Bone marrow (tissue), 2 donors: ENCODE measurements at regions not wholly inside any gene's neighbourhood (a gene's known extent, or its start where the extent isn't known, plus 50 kb on each side); places are given as distances from the start of the nearest gene placed in this dataset.
"Not testable (repeated sequence)": the region's sequence is repeated elsewhere in the genome, so short reads cannot be mapped to it uniquely, and the experiment has no call there.

ENCODE experiments used
- DNase-seq, 2 donors: peaks; one replicate each; lab custom pipeline; 2025; lab: John Stamatoyannopoulos, UW

DNA sequence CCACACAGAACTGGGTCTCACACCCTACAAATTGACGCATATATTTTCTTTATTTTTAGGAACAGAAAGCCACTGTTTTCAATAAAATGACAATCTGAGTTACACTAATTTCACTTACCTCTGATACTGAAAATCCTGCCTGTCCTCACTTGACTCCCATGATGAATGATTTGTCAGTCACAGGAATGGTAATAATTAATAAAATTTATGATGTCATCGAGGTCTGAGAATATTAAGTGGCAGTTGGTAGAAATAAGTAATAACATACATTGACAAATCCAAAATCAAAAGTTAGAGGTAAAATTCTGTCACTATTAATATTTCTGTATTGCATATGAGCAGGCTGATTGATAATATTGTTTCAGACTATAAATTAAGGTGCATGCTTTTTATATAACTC, 418.7 kb upstream of the RGS18 start:
- no peak for DNase-seq

GRCh38 chr1:191752342-191752741, 405.9 kb upstream of the RGS18 start:
- DNase-seq: no peak

- no peak for DNase-seq
These were observed 398.2 kb upstream of the RGS18 start for GRCh38 chr1:191760016-191760415.

GRCh38 chr1:191788551-191788950, 369.7 kb upstream of the RGS18 start:
- no peak for DNase-seq

- no peak for DNase-seq
These were observed 360.1 kb upstream of the RGS18 start for GRCh38 chr1:191798178-191798577.

GRCh38 chr1:191804311-191804710, 354.0 kb upstream of the RGS18 start:
- no peak for DNase-seq

DNA sequence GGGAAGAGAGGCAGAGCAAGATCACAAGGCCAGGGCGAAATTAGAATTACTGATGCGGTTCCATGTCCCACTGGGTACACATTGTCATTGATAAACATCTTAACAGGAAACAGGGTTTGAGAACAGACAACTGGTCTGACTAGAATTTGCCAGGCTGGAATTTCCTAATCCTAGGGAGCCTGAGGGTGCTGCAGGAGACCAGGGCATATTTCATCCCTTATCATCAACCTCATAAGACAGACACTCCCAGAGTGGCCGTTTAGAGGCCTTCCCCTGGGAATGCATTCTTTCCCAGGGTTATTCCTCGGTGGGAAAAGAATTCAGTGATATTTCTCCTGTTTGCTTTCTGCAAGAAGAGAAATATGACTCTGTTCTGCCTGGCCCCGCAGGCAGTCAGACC, 344.7 kb upstream of the RGS18 start:
- not testable (repeated sequence) for DNase-seq

DNA sequence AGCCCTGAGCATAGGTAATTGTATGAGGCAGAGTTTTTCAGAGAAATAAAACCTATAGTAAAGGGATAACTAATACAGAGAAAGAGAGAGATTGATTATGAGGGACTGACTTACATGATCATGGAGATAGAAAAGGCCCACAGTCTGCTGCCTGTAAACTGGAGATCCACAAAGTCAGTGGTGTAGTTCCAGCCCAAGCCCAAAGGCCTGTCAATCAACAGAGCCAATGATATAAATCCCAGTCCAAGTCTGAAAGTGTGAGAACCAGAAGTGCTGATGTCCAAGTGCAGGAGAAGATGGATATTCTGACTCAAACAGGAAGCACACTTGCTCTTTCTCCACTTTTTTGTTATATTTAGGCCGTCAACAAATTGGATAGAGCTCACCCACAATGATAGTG, 340.1 kb upstream of the RGS18 start:
- DNase-seq: no peak

DNA sequence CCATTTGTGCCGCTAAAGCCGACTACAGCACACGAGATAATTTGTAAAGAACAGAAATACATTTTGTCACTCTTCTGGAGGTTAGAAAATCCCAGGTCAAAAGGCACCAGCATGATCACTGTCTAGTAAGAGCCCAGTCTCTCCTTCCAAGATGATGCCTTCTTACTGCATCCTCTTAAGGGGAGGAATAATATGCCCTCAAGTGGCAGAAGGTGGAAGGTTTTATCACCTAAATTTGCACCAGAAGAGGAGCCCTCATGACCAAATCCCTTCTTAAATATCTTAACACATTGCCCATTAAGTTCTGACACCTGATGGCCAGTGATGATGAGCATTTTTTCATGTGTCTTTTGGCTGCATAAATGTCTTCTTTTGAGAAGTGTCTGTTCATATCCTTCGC, 326.7 kb upstream of the RGS18 start:
- DNase-seq: no peak

DNA sequence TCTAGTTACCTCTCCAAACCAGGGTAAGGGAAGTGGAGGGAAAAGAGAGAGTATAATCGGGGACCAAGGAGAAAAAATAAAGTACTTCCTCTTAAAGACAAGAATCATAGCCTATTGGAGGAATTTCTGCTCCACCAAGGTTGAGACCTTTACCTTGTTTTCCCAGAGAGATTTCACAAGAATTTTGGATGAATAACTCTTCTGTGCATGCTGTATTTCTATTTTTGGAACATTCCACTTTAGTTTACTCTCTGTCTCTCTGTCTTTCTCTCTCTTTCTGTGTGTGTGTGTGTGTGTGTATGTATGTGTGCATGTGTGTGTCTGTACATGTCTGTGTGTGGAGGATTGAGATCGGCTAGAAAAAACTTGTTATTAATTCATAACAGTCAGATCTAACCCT, 318.4 kb upstream of the RGS18 start:
- DNase-seq: no peak

- no peak for DNase-seq
These were observed 306.3 kb upstream of the RGS18 start for GRCh38 chr1:191851799-191852595.

DNA sequence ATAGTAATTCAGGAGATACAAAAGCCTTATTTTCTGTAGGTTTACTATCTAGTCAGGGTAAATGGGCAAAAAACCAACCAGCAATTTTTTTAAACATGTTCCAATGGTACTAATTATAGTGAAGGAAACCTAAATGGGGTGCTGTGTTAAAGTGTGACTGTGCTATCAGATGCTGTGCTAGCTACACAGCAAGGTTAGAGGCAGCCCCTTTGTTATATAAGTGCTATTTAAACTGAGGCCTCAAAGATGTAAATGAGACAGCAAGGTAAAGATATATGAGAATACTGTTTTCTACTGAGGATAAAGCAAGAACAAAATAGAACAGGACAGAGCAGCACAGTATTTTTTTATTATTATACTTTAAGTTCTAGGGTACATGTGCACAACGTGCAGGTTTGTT, 305.4 kb upstream of the RGS18 start:
- DNase-seq: no peak

GRCh38 chr1:191857600-191857999, 300.7 kb upstream of the RGS18 start:
- DNase-seq: no peak

GRCh38 chr1:191865479-191865878, 292.8 kb upstream of the RGS18 start:
- no peak for DNase-seq

GRCh38 chr1:191866155-191866554, 292.1 kb upstream of the RGS18 start:
- no peak for DNase-seq

GRCh38 chr1:191869790-191870312, 288.4 kb upstream of the RGS18 start:
- DNase-seq: no peak

- no peak for DNase-seq
These were observed 287.8 kb upstream of the RGS18 start for GRCh38 chr1:191870490-191870889.

DNA sequence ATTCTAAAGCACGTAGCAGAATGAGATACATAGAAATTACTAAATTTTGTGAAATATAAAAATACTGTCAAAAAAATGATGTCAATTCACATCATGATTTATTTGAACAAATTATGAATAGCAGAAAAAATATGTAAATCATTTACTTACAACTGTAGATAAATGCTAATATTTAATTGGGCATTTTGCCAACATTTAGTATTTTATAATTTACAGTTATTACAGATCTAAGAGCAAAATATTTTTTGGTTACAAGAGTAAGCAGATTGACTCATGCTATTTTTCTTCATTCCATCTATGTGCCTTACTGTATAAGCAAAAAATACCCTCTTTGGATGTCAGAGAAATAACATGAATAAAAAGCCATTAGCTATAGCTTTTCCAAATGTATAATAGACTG, 282.3 kb upstream of the RGS18 start:
- DNase-seq: no peak

- no peak for DNase-seq
These were observed 281.6 kb upstream of the RGS18 start for GRCh38 chr1:191876631-191877030.

DNA sequence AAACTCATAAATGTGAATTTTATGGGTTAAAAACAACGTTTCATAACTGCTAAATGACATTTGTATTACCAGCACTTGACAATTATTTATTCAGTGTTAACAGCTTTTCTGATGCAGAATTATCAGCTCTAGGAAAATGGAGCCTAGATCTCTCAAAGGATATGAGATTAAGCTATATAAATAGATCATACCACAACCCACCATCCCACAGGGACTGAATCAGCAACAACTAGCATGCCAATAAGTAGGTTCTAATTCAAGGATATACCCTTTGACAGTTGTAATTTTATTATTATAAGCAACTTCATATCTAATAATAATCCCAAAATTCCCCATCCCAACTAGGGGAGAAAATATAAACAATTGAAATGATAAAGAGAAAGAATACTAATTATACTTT, 275.4 kb upstream of the RGS18 start:
- no peak for DNase-seq

DNA sequence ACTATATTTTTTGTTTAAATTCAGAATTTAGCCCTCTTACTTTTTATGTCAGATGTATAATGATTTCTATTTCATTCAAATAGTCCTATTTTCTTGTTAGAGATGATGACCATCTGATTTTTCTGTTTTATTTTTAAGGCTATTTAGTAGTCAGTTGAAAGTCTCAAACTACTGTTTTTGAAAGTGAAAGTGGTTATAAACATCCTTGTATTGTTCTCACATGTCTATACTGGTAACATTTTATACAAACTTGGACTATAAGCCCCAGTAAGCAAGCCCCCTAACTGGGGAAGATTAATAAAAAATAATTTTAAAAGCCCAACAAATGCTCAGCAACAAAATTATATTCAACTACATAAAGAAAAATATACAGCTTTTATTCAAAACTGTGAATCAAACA, 271.3 kb upstream of the RGS18 start:
- no peak for DNase-seq

GRCh38 chr1:191888996-191889622, 269.2 kb upstream of the RGS18 start:
- no peak for DNase-seq

GRCh38 chr1:191889623-191890003, 268.6 kb upstream of the RGS18 start:
- DNase-seq: no peak
